ENCODE measurements at regions not wholly inside any gene's neighbourhood (a gene's known extent, or its start where the extent isn't known, plus 50 kb on each side); places are given as distances from the start of the nearest gene placed in this dataset.

DNA sequence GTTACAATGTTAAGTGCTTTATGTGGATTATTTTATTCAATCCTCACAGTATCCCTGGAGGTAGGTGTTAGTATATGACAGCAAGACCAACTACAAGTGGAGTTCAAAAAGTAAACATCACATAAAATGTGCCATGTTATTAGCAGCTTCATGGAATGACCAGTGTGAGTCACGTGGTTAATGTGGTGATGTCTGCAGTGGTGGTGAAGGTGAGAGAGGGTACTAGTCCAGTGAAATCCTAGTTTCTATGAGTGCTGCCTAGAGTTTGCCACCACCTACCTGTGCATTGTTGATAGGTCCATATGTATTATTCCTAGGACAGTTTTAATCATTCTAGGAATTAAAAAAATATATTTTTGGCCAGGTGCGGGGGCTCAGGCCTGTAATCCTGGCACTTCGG lies 865.2 kb upstream of the DDX18 start:
- no CpG with 5 or more reads among the region's 3 CpGs for WGBS, 2 experiments (ENCODE audit: extremely low coverage in 2 of 2, insufficient read length in 1 of 2)
- Histone ChIP-seq H3K23ac (ENCODE audit: low read depth, low read length) (no peak overlapping the region), H2AK5ac (ENCODE audit: low read depth, low read length) (no peak overlapping the region), H3K56ac (ENCODE audit: extremely low read depth, insufficient read depth, low read length) (no peak overlapping the region), H4K5ac (ENCODE audit: low read depth, low read length) (no peak overlapping the region), H3K4me3 (ENCODE audit: insufficient read depth, low read depth, low read length) (no peak overlapping the region), H3K9ac (ENCODE audit: low read depth, low read length) (no peak overlapping the region), H3K18ac (ENCODE audit: low read depth, low read length) (no peak overlapping the region), H4K8ac (ENCODE audit: low read depth in 2 of 2, low read length in 2 of 2) (no peak overlapping the region), H3K14ac (replicated peaks; ENCODE audit: low read depth, low read length) (no peak overlapping the region), H2BK20ac (ENCODE audit: low read depth, low read length) (no peak overlapping the region), H3K4me1 (ENCODE audit: control insufficient read depth, insufficient read depth, low read length) (no peaks in the 10 kb centered on the region), H2BK15ac (ENCODE audit: low read depth, low read length) (no peak overlapping the region), H2AK9ac (replicated peaks; ENCODE audit: low read depth, low read length, poor library complexity) (no peak overlapping the region), H2AFZ (replicated peaks; ENCODE audit: low read length, poor library complexity) (no peak overlapping the region), H3K27ac (ENCODE audit: insufficient read depth, low read length) (no peak overlapping the region), H2BK120ac (ENCODE audit: low read depth, low read length) (no peak overlapping the region), H3K4ac (ENCODE audit: low read depth, low read length) (no peak overlapping the region), H2BK5ac (ENCODE audit: low read depth, low read length, poor library complexity, severe bottlenecking) (no peak overlapping the region), H3K4me2 (ENCODE audit: low read depth, low read length) (no peak overlapping the region), H3K9me1 (ENCODE audit: insufficient read depth, low read length) (no peaks in the 10 kb centered on the region), H3K79me1 (ENCODE audit: low read depth in 1 of 2, low read length in 2 of 2) (no peaks in the 10 kb centered on the region), H3K9me3 (ENCODE audit: control insufficient read depth, insufficient read depth, low read length) (peaks cover 4% of the 10 kb centered on the region), H4K91ac (ENCODE audit: insufficient read depth, low read depth, low read length) (no peak overlapping the region), H3K36me3 (ENCODE audit: control insufficient read depth, insufficient read depth, low read length) (no peaks in the 10 kb centered on the region), H4K20me1 (ENCODE audit: insufficient read depth, low read length) (no peaks in the 10 kb centered on the region), H3K27me3 (ENCODE audit: control insufficient read depth, insufficient read depth, low read length) (no peaks in the 10 kb centered on the region)
- intact Hi-C loops (cut with micrococcal nuclease) (no loop called here), dilution Hi-C loops (cut with HindIII; ENCODE audit: low sequenced_read_pairs, unreplicated experiment) (no loop called here), in situ Hi-C loops (cut with MboI; ENCODE audit: low sequenced_read_pairs) (no loop called here)
- ATAC-seq (ENCODE audit: low read depth) (no peak), DNase-seq (no peak)
- CTCF ChIA-PET = no interaction called here
- TF ChIP-seq POLR2A (IDR thresholded peaks at IDR 0.05; ENCODE audit: low read depth, low read length) (no peak), RFX5 (IDR thresholded peaks at IDR 0.05; ENCODE audit: low read depth, low read length) (no peak), MAFK (IDR thresholded peaks at IDR 0.05; ENCODE audit: low read depth, low read length) (no peak), MXI1 (IDR thresholded peaks at IDR 0.05; ENCODE audit: borderline replicate concordance, low read depth, low read length) (no peak), CEBPB (IDR thresholded peaks at IDR 0.05; ENCODE audit: low read depth, low read length) (no peak), SMC3 (IDR thresholded peaks at IDR 0.05; ENCODE audit: low read depth, low read length) (no peak), MAZ (IDR thresholded peaks at IDR 0.05; ENCODE audit: borderline replicate concordance, low read depth, low read length) (no peak), FOS (IDR thresholded peaks at IDR 0.05; ENCODE audit: low read depth, low read length) (no peak), BHLHE40 (IDR thresholded peaks at IDR 0.05; ENCODE audit: low read depth, low read length) (no peak), RCOR1 (IDR thresholded peaks at IDR 0.05; ENCODE audit: insufficient replicate concordance, low read length) (no peak), NFE2L2 (IDR thresholded peaks at IDR 0.05; ENCODE audit: low read depth, low read length) (no peak), CHD1 (IDR thresholded peaks at IDR 0.05; ENCODE audit: low read depth, low read length) (no peak), RAD21 (IDR thresholded peaks at IDR 0.05; ENCODE audit: low read length) (no peak)
- TF ChIP-seq, protein P1, sequence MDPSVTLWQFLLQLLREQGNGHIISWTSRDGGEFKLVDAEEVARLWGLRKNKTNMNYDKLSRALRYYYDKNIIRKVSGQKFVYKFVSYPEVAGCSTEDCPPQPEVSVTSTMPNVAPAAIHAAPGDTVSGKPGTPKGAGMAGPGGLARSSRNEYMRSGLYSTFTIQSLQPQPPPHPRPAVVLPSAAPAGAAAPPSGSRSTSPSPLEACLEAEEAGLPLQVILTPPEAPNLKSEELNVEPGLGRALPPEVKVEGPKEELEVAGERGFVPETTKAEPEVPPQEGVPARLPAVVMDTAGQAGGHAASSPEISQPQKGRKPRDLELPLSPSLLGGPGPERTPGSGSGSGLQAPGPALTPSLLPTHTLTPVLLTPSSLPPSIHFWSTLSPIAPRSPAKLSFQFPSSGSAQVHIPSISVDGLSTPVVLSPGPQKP (IDR thresholded peaks at IDR 0.05; ENCODE audit: borderline replicate concordance, low read depth, low read length) = no peak
- TF ChIP-seq, protein P2, sequence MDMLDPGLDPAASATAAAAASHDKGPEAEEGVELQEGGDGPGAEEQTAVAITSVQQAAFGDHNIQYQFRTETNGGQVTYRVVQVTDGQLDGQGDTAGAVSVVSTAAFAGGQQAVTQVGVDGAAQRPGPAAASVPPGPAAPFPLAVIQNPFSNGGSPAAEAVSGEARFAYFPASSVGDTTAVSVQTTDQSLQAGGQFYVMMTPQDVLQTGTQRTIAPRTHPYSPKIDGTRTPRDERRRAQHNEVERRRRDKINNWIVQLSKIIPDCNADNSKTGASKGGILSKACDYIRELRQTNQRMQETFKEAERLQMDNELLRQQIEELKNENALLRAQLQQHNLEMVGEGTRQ (IDR thresholded peaks at IDR 0.05; ENCODE audit: low read depth, low read length) = no peak
- TF ChIP-seq, protein P3, sequence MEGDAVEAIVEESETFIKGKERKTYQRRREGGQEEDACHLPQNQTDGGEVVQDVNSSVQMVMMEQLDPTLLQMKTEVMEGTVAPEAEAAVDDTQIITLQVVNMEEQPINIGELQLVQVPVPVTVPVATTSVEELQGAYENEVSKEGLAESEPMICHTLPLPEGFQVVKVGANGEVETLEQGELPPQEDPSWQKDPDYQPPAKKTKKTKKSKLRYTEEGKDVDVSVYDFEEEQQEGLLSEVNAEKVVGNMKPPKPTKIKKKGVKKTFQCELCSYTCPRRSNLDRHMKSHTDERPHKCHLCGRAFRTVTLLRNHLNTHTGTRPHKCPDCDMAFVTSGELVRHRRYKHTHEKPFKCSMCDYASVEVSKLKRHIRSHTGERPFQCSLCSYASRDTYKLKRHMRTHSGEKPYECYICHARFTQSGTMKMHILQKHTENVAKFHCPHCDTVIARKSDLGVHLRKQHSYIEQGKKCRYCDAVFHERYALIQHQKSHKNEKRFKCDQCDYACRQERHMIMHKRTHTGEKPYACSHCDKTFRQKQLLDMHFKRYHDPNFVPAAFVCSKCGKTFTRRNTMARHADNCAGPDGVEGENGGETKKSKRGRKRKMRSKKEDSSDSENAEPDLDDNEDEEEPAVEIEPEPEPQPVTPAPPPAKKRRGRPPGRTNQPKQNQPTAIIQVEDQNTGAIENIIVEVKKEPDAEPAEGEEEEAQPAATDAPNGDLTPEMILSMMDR (conservative IDR thresholded peaks at IDR 0.05; ENCODE audit: low read depth, low read length) = no peak
- no TSS peak for BruUV-seq (replicated peaks)
- POLR2A ChIA-PET (ENCODE audit: unreplicated experiment) = no interaction called here
